ENCODE measurements at regions not wholly inside any gene's neighbourhood (a gene's known extent, or its start where the extent isn't known, plus 50 kb on each side); places are given as distances from the start of the nearest gene placed in this dataset.

DNA sequence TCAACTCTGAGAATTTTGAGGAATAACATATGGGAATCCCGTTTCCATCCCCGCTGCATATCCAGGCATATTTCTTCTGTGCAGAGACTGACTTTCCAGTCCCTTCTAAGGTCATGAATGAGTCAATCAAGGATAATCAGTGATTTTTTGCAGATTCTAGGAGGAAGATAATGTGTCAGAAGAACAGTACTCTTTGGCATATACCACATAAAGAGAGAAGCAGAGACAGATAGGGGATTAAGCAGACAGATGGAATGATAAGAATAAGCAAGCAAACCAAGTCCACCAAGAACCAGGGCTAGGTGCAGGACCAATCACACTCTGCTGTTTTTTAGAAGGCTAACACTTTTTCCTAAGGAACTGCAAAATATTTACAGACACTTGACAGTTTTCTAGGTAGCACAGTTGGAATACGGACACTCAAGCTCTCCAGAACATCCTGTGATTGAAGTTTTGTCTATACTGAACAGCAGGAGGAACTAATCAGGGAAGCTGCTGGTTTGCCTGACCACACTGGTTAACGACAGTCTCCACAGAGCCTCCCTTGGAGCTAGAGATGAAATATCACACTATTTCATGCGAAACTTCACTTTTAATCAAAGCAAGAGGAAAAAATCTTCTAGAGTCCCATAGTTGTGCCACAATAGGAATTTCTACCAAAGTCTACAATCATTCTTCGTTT, 450.0 kb upstream of the KCNMB2 start:
- H3K4me3 Mint-ChIP-seq (ENCODE audit: unreplicated experiment): no peak overlapping the region
- no peak overlapping the region for H3K27ac Mint-ChIP-seq (ENCODE audit: unreplicated experiment)
- peaks cover 60% of the 10 kb centered on the region for H3K4me1 Mint-ChIP-seq (ENCODE audit: low read depth)
- no peak for DNase-seq (ENCODE audit: low spot score)
- H3K9me3 Mint-ChIP-seq (ENCODE audit: low read depth): peaks cover 5% of the 10 kb centered on the region
- no peaks in the 10 kb centered on the region for H3K27me3 Mint-ChIP-seq (ENCODE audit: low read depth)
- H3K36me3 Mint-ChIP-seq (ENCODE audit: low read depth): peaks cover under 1% of the 10 kb centered on the region
- TF ChIP-seq, protein P1, sequence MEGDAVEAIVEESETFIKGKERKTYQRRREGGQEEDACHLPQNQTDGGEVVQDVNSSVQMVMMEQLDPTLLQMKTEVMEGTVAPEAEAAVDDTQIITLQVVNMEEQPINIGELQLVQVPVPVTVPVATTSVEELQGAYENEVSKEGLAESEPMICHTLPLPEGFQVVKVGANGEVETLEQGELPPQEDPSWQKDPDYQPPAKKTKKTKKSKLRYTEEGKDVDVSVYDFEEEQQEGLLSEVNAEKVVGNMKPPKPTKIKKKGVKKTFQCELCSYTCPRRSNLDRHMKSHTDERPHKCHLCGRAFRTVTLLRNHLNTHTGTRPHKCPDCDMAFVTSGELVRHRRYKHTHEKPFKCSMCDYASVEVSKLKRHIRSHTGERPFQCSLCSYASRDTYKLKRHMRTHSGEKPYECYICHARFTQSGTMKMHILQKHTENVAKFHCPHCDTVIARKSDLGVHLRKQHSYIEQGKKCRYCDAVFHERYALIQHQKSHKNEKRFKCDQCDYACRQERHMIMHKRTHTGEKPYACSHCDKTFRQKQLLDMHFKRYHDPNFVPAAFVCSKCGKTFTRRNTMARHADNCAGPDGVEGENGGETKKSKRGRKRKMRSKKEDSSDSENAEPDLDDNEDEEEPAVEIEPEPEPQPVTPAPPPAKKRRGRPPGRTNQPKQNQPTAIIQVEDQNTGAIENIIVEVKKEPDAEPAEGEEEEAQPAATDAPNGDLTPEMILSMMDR (IDR thresholded peaks at IDR 0.05): no peak

DNA sequence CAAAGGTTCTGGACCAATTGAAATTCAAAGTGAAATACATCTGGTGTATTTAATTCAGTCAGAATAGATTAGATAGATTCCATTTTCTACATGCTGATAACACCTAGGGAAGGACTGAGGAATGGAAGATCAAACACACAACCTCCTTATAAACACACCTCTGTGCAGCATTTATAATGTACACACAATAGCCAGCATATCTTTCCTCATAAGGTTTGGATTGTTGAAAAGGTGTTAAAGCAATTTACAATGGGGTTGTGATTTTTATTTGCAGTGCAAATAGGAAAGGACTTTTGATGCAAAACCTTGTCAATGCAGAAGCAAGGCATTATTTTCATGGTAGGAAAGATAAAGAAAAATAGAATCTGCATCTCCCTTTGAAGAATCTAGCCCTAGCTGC, 448.9 kb upstream of the KCNMB2 start:
- TF ChIP-seq, protein P1 (IDR thresholded peaks at IDR 0.05): no peak
- Mint-ChIP-seq H3K4me1 (ENCODE audit: low read depth) (peaks cover 55% of the 10 kb centered on the region), H3K36me3 (ENCODE audit: low read depth) (peaks cover 5% of the 10 kb centered on the region), H3K27ac (ENCODE audit: unreplicated experiment) (no peak overlapping the region), H3K9me3 (ENCODE audit: low read depth) (peaks cover 15% of the 10 kb centered on the region), H3K4me3 (ENCODE audit: unreplicated experiment) (no peak overlapping the region), H3K27me3 (ENCODE audit: low read depth) (no peaks in the 10 kb centered on the region)
- DNase-seq (ENCODE audit: low spot score): no peak

DNA sequence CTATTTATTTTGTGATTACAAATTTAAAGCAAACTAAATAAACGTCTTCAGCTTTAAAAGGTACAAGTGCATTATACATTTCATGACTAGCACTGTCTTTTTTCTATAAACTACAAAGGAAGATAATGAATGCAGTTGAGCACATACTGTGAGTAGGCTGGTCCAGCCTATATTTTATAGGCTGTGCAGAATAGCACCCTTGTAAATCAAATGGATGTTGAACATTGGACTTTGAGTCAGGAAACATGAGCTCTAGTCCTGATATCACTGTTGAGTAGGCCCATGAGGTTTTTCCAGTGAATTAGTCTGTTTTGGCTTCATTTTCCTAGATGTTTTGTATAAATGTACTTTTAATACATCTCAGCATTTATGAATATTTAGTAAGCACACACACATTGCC, 447.3 kb upstream of the KCNMB2 start:
- no peak overlapping the region for H3K4me3 Mint-ChIP-seq (ENCODE audit: unreplicated experiment)
- H3K36me3 Mint-ChIP-seq (ENCODE audit: low read depth): peaks cover 9% of the 10 kb centered on the region
- H3K9me3 Mint-ChIP-seq (ENCODE audit: low read depth): peaks cover 30% of the 10 kb centered on the region
- TF ChIP-seq, protein P1 (IDR thresholded peaks at IDR 0.05): no peak
- no peaks in the 10 kb centered on the region for H3K27me3 Mint-ChIP-seq (ENCODE audit: low read depth)
- peaks cover 42% of the 10 kb centered on the region for H3K4me1 Mint-ChIP-seq (ENCODE audit: low read depth)
- no peak overlapping the region for H3K27ac Mint-ChIP-seq (ENCODE audit: unreplicated experiment)
- no peak for DNase-seq (ENCODE audit: low spot score)

DNA sequence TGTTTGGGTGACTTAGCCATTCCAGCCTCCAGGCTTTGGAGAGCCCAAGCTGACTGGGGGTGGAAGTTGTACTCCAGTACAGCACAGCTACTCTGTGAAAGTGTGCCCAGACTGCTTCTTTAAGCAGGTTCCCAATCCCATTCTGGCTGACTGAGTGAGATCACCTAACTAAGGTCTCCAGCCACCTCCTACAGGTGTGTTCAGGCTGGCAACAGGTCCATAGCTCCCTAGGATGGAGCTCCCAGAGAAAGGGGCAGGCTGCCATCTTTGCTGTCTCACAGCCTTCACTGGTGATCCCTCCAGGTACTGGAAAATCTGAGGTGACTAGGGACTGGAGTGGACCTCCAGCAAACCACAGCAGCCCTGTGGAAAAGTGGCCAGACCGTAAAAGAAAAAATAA, 445.3 kb upstream of the KCNMB2 start:
- peaks cover 23% of the 10 kb centered on the region for H3K4me1 Mint-ChIP-seq (ENCODE audit: low read depth)

DNA sequence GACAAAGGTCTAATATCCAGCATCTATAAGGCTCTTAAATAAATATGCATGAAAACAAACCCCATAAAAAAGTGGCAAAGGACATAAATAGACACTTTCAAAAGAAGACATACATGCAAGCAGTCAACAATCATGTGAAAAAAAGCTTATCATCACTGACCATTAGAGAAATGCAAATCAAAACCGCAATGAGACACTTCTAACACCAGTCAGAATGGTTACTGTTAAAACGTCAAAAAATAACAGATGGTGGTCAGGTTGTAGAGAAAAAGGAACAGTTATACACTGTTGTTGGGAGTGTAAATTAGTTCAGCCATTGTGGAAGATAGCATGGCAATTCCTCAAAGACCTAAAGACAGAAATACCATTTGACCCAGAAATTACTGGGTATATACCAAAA, 440.7 kb upstream of the KCNMB2 start:
- peaks cover 42% of the 10 kb centered on the region for H3K9me3 Mint-ChIP-seq (ENCODE audit: low read depth)
- peaks cover 9% of the 10 kb centered on the region for H3K36me3 Mint-ChIP-seq (ENCODE audit: low read depth)
- peaks cover 9% of the 10 kb centered on the region for H3K4me1 Mint-ChIP-seq (ENCODE audit: low read depth)
- no peak overlapping the region for H3K4me3 Mint-ChIP-seq (ENCODE audit: unreplicated experiment)
- no peak for DNase-seq (ENCODE audit: low spot score)
- H3K27me3 Mint-ChIP-seq (ENCODE audit: low read depth): no peaks in the 10 kb centered on the region
- TF ChIP-seq, protein P1 (IDR thresholded peaks at IDR 0.05): no peak
- no peak overlapping the region for H3K27ac Mint-ChIP-seq (ENCODE audit: unreplicated experiment)

More for the DNA sequence above, 445.3 kb upstream of the KCNMB2 start:
- Mint-ChIP-seq H3K27ac (ENCODE audit: unreplicated experiment) (no peak overlapping the region), H3K36me3 (ENCODE audit: low read depth) (peaks cover 9% of the 10 kb centered on the region), H3K4me3 (ENCODE audit: unreplicated experiment) (no peak overlapping the region), H3K9me3 (ENCODE audit: low read depth) (peaks cover 43% of the 10 kb centered on the region), H3K27me3 (ENCODE audit: low read depth) (no peaks in the 10 kb centered on the region)
- DNase-seq (ENCODE audit: low spot score): no peak
- TF ChIP-seq, protein P1 (IDR thresholded peaks at IDR 0.05): no peak

All from chondrocyte (in vitro differentiated cells).